ENCODE measurements at regions not wholly inside any gene's neighbourhood (a gene's known extent, or its start where the extent isn't known, plus 50 kb on each side); places are given as distances from the start of the nearest gene placed in this dataset.

DNA sequence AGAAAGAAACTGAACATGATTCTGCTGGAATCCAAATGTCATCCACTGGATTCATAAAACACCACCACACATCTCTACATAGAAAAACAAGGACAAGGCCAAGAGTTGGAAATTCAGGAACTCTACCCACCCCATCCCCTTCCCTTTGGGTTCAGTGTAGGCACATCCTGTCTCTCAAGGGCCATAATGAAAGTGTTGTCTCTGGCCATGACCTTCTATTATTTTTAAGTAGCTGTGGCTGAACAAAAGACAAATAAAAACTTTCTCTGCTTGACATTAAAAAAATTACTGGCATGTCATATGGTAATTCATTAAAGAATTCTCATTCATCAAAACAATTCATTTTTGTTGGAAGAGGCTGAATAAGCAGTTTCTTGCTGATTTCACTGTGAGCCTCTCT lies 54.9 kb upstream of the ZBTB18 start:
- TF ChIP-seq SPI1 (IDR thresholded peaks at IDR 0.05; ENCODE audit: borderline replicate concordance, low read depth) (no peak), GABPA (IDR thresholded peaks at IDR 0.05; ENCODE audit: low read depth) (no peak), POLR2AphosphoS5 (IDR thresholded peaks at IDR 0.05; ENCODE audit: low read depth) (no peak)
- TF ChIP-seq, protein P1, sequence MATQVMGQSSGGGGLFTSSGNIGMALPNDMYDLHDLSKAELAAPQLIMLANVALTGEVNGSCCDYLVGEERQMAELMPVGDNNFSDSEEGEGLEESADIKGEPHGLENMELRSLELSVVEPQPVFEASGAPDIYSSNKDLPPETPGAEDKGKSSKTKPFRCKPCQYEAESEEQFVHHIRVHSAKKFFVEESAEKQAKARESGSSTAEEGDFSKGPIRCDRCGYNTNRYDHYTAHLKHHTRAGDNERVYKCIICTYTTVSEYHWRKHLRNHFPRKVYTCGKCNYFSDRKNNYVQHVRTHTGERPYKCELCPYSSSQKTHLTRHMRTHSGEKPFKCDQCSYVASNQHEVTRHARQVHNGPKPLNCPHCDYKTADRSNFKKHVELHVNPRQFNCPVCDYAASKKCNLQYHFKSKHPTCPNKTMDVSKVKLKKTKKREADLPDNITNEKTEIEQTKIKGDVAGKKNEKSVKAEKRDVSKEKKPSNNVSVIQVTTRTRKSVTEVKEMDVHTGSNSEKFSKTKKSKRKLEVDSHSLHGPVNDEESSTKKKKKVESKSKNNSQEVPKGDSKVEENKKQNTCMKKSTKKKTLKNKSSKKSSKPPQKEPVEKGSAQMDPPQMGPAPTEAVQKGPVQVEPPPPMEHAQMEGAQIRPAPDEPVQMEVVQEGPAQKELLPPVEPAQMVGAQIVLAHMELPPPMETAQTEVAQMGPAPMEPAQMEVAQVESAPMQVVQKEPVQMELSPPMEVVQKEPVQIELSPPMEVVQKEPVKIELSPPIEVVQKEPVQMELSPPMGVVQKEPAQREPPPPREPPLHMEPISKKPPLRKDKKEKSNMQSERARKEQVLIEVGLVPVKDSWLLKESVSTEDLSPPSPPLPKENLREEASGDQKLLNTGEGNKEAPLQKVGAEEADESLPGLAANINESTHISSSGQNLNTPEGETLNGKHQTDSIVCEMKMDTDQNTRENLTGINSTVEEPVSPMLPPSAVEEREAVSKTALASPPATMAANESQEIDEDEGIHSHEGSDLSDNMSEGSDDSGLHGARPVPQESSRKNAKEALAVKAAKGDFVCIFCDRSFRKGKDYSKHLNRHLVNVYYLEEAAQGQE (IDR thresholded peaks at IDR 0.05; ENCODE audit: insufficient replicate concordance, low read depth), result no peak
- TF ChIP-seq, protein P2, sequence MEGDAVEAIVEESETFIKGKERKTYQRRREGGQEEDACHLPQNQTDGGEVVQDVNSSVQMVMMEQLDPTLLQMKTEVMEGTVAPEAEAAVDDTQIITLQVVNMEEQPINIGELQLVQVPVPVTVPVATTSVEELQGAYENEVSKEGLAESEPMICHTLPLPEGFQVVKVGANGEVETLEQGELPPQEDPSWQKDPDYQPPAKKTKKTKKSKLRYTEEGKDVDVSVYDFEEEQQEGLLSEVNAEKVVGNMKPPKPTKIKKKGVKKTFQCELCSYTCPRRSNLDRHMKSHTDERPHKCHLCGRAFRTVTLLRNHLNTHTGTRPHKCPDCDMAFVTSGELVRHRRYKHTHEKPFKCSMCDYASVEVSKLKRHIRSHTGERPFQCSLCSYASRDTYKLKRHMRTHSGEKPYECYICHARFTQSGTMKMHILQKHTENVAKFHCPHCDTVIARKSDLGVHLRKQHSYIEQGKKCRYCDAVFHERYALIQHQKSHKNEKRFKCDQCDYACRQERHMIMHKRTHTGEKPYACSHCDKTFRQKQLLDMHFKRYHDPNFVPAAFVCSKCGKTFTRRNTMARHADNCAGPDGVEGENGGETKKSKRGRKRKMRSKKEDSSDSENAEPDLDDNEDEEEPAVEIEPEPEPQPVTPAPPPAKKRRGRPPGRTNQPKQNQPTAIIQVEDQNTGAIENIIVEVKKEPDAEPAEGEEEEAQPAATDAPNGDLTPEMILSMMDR (IDR thresholded peaks at IDR 0.05; ENCODE audit: insufficient read depth, low read length), result no peak
- Histone ChIP-seq H3K27me3 (ENCODE audit: insufficient read depth, poor library complexity, severe bottlenecking) (no peaks in the 10 kb centered on the region), H3K4me3 (replicated peaks; ENCODE audit: insufficient read depth, low read length) (no peak overlapping the region)

DNA sequence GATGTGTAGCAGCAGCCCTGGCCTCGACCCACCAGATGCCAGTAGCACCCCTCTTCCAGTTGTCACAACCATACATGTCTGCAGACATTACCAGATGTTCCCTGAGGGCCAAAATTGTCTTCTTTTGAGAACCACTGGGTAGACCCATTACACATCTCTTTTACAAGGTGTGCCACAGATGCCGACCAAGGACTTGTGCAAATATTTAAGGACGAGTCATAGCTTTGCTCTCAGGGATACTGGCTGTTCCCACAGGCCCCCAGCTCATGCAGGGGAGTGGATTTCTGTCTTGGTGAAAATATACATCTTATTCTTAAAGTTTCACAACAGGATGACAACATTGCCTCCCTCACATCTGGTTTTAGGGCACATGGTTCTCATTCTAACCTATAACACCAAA lies 59.4 kb upstream of the ZBTB18 start:
- no peak for DNase-seq (ENCODE audit: low read depth in 1 of 2, low spot score in 1 of 2)
- TF ChIP-seq, protein P2 (IDR thresholded peaks at IDR 0.05; ENCODE audit: insufficient read depth, low read length), result no peak
- TF ChIP-seq, protein P1 (IDR thresholded peaks at IDR 0.05; ENCODE audit: insufficient replicate concordance, low read depth), result no peak
- no peak for TF ChIP-seq GABPA (IDR thresholded peaks at IDR 0.05; ENCODE audit: low read depth)
- TF ChIP-seq SPI1 (IDR thresholded peaks at IDR 0.05; ENCODE audit: borderline replicate concordance, low read depth), result no peak
- TF ChIP-seq POLR2AphosphoS5 (IDR thresholded peaks at IDR 0.05; ENCODE audit: low read depth), result no peak
- H3K27me3 ChIP-seq (ENCODE audit: insufficient read depth, poor library complexity, severe bottlenecking), result no peaks in the 10 kb centered on the region

More for the DNA sequence above, 54.9 kb upstream of the ZBTB18 start:
- DNase-seq (ENCODE audit: low read depth in 1 of 2, low spot score in 1 of 2), result no peak
- H3K27ac ChIP-seq (replicated peaks), result no peak overlapping the region

DNA sequence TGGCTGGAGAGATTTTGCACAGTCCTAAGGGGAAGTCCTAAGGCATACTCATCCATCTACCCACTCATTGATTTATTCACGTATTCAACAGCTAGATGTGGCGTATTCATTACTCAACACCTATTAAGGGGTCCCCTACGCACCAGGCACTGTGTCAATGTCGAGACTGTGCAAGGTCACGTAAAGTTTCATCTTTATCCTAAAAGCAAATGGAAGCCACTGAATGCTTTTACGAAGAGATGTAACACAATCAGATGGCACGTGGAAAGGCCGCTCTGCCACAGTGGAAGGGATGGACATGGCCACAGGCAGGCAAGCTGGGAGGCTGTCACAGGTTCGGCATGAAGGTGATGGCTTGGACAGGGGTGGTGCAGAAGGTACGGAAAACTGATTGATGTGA lies 66.3 kb upstream of the ZBTB18 start:
- no peak for DNase-seq (ENCODE audit: low read depth in 1 of 2, low spot score in 1 of 2)
- TF ChIP-seq SPI1 (IDR thresholded peaks at IDR 0.05; ENCODE audit: borderline replicate concordance, low read depth) (no peak), POLR2AphosphoS5 (IDR thresholded peaks at IDR 0.05; ENCODE audit: low read depth) (no peak), GABPA (IDR thresholded peaks at IDR 0.05; ENCODE audit: low read depth) (no peak)
- TF ChIP-seq, protein P2 (IDR thresholded peaks at IDR 0.05; ENCODE audit: insufficient read depth, low read length), result no peak
- TF ChIP-seq, protein P1 (IDR thresholded peaks at IDR 0.05; ENCODE audit: insufficient replicate concordance, low read depth), result no peak
- H3K27ac ChIP-seq (replicated peaks), result no peak overlapping the region
- no peak overlapping the region for H3K4me3 ChIP-seq (replicated peaks; ENCODE audit: insufficient read depth, low read length)
- H3K27me3 ChIP-seq (ENCODE audit: insufficient read depth, poor library complexity, severe bottlenecking), result no peaks in the 10 kb centered on the region

More for the DNA sequence above, 59.4 kb upstream of the ZBTB18 start:
- H3K4me3 ChIP-seq (replicated peaks; ENCODE audit: insufficient read depth, low read length), result no peak overlapping the region
- H3K27ac ChIP-seq (replicated peaks), result no peak overlapping the region

Measured in HL-60 (cell line).